ENCODE measurements at regions not wholly inside any gene's neighbourhood (a gene's known extent, or its start where the extent isn't known, plus 50 kb on each side); places are given as distances from the start of the nearest gene placed in this dataset.

DNA sequence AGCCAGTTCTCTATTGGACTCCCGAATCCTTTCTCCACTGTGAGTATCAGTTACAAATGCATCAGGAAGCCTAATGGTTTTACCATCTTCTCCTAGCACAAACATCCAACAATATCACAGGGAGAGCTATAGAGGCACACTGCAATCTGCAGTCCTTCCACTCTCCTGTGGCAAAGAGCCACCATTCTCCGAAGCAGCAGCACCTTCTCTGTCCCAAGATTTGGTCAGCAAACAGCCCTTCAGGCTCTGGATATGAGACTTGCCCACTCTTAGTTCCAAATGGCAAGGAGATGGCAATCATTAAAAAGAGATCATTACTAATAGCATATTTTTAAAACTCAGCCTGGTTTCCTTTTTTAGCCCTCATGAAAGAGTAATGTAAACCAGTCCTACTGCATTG, 223.4 kb downstream of the HS3ST3A1 start:
- Histone ChIP-seq H3K27me3 (ENCODE audit: insufficient read depth, low read length, poor library complexity, severe bottlenecking) (no peaks in the 10 kb centered on the region), H3K36me3 (ENCODE audit: insufficient read depth, low read length) (no peaks in the 10 kb centered on the region), H3F3A (ENCODE audit: low read depth) (no peaks in the 10 kb centered on the region), H3K4me3 (ENCODE audit: low read length, poor library complexity, severe bottlenecking) (no peak overlapping the region), H3K79me2 (ENCODE audit: insufficient read depth, low read length) (no peaks in the 10 kb centered on the region), H4K20me1 (ENCODE audit: insufficient read depth, low read length, poor library complexity, severe bottlenecking) (no peaks in the 10 kb centered on the region), H3K9ac (ENCODE audit: low read depth, low read length, poor library complexity, severe bottlenecking) (no peak overlapping the region), H3K4me1 (ENCODE audit: insufficient read depth, low read length, poor library complexity, severe bottlenecking) (no peaks in the 10 kb centered on the region), H3K4me2 (ENCODE audit: low read depth, low read length, poor library complexity, severe bottlenecking) (no peak overlapping the region), H3K9me2 (replicated peaks; ENCODE audit: low read depth, low read length) (no peaks in the 10 kb centered on the region), H2AFZ (ENCODE audit: low read length) (no peak overlapping the region), H3K9me3 (ENCODE audit: insufficient read depth, low read depth, low read length) (no peaks in the 10 kb centered on the region)
- TF ChIP-seq, protein P1, sequence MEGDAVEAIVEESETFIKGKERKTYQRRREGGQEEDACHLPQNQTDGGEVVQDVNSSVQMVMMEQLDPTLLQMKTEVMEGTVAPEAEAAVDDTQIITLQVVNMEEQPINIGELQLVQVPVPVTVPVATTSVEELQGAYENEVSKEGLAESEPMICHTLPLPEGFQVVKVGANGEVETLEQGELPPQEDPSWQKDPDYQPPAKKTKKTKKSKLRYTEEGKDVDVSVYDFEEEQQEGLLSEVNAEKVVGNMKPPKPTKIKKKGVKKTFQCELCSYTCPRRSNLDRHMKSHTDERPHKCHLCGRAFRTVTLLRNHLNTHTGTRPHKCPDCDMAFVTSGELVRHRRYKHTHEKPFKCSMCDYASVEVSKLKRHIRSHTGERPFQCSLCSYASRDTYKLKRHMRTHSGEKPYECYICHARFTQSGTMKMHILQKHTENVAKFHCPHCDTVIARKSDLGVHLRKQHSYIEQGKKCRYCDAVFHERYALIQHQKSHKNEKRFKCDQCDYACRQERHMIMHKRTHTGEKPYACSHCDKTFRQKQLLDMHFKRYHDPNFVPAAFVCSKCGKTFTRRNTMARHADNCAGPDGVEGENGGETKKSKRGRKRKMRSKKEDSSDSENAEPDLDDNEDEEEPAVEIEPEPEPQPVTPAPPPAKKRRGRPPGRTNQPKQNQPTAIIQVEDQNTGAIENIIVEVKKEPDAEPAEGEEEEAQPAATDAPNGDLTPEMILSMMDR (conservative IDR thresholded peaks at IDR 0.05; ENCODE audit: low read length) = no peak
- TF ChIP-seq EZH2phosphoT487 (IDR thresholded peaks at IDR 0.05; ENCODE audit: borderline replicate concordance) = no peak

DNA sequence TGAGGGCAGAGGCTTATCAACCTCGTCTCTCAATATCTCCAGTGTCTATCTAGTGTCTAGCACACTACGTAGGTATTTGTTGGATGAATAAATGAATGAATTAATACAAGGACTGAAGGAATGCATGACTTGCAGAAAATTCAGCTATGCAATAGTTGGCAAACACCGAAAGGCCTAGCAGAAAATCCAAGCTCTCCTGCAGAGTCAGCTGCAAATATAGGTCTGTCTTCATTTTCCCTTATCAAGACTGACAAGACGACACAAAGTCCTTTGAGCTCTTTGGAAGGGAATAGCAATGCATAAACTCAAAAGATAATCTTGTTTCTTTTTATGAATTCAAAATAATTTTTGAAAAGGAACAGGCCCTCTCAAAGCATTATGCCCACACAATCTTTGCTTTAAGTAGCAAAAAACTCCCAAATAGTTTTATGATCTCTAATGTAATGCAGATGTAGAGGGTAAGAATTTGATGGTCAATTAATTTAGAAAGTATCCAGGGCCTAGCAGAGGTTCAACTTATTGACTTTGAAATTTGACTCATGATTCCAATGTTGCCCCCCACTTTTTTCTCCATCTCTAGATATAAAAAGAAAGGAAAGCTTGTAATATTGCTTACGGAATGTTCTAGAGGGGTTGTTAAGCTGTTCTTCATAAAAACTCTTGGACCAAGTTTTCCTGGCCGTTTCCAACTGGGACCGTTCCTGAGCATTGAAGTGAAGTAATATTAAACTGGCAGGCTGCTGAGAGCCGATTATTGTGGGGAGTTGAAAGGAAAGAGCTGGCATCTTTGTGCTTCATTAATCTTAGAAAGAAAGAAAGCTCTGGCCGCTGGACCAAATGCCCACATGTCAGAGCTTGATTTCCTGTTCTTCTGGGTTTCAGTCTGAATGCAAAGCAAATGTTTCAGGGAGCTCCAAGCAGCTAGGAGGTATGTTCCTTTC, 227.3 kb downstream of the HS3ST3A1 start:
- H3K4me3 ChIP-seq (ENCODE audit: low read length, poor library complexity, severe bottlenecking) = no peak overlapping the region
- no peaks in the 10 kb centered on the region; the same call in 1 of the 2 replicates for H3K9me3 ChIP-seq (ENCODE audit: insufficient read depth, low read depth, low read length)
- H3K9me2 ChIP-seq (replicated peaks; ENCODE audit: low read depth, low read length) = no peaks in the 10 kb centered on the region
- H3K4me2 ChIP-seq (ENCODE audit: low read depth, low read length, poor library complexity, severe bottlenecking) = no peak overlapping the region
- H2AFZ ChIP-seq (ENCODE audit: low read length) = no peak overlapping the region
- H3F3A ChIP-seq (ENCODE audit: low read depth) = no peaks in the 10 kb centered on the region
- H3K27me3 ChIP-seq (ENCODE audit: insufficient read depth, low read length, poor library complexity, severe bottlenecking) = no peaks in the 10 kb centered on the region
- H4K20me1 ChIP-seq (ENCODE audit: insufficient read depth, low read length, poor library complexity, severe bottlenecking) = no peaks in the 10 kb centered on the region
- H3K36me3 ChIP-seq (ENCODE audit: insufficient read depth, low read length) = no peaks in the 10 kb centered on the region
- TF ChIP-seq EZH2phosphoT487 (IDR thresholded peaks at IDR 0.05; ENCODE audit: borderline replicate concordance) = no peak
- TF ChIP-seq, protein P1 (conservative IDR thresholded peaks at IDR 0.05; ENCODE audit: low read length) = no peak
- no peaks in the 10 kb centered on the region for H3K79me2 ChIP-seq (ENCODE audit: insufficient read depth, low read length)
- H3K9ac ChIP-seq (ENCODE audit: low read depth, low read length, poor library complexity, severe bottlenecking) = no peak overlapping the region
- no peaks in the 10 kb centered on the region for H3K4me1 ChIP-seq (ENCODE audit: insufficient read depth, low read length, poor library complexity, severe bottlenecking)

DNA sequence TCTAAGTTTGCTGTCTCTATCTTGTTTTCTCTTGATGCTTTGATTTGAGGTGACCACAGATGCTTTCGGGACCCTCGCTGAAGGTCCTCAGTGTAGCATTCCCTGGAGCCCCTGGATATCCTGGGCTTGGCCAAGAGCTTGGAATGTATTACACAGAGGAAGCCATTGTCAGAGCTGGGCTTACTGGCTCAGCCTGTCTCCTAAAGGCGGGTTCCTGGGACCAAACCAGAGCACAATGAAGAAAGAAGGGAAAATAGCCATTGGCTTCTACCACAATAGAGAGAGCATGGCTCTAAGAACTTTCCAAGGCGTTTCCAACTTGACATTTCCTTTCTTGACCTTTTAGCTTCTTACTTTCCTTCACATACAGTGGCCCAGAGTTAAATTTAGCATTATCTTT, 229.3 kb downstream of the HS3ST3A1 start:
- Histone ChIP-seq H3K27me3 (ENCODE audit: insufficient read depth, low read length, poor library complexity, severe bottlenecking) (no peaks in the 10 kb centered on the region), H3K4me3 (ENCODE audit: low read length, poor library complexity, severe bottlenecking) (no peak overlapping the region), H3K79me2 (ENCODE audit: insufficient read depth, low read length) (no peaks in the 10 kb centered on the region), H3K9me2 (replicated peaks; ENCODE audit: low read depth, low read length) (no peaks in the 10 kb centered on the region), H3F3A (ENCODE audit: low read depth) (no peaks in the 10 kb centered on the region), H4K20me1 (ENCODE audit: insufficient read depth, low read length, poor library complexity, severe bottlenecking) (no peaks in the 10 kb centered on the region), H2AFZ (ENCODE audit: low read length) (no peak overlapping the region), H3K36me3 (ENCODE audit: insufficient read depth, low read length) (no peaks in the 10 kb centered on the region), H3K9me3 (ENCODE audit: insufficient read depth, low read depth, low read length) (no peaks in the 10 kb centered on the region; the same call in 1 of the 2 replicates), H3K4me1 (ENCODE audit: insufficient read depth, low read length, poor library complexity, severe bottlenecking) (no peaks in the 10 kb centered on the region), H3K9ac (ENCODE audit: low read depth, low read length, poor library complexity, severe bottlenecking) (no peak overlapping the region), H3K4me2 (ENCODE audit: low read depth, low read length, poor library complexity, severe bottlenecking) (no peak overlapping the region)
- TF ChIP-seq, protein P1 (conservative IDR thresholded peaks at IDR 0.05; ENCODE audit: low read length) = no peak
- TF ChIP-seq EZH2phosphoT487 (IDR thresholded peaks at IDR 0.05; ENCODE audit: borderline replicate concordance) = no peak
